ENCODE measurements at regions not wholly inside any gene's neighbourhood (a gene's known extent, or its start where the extent isn't known, plus 50 kb on each side); places are given as distances from the start of the nearest gene placed in this dataset.

DNA sequence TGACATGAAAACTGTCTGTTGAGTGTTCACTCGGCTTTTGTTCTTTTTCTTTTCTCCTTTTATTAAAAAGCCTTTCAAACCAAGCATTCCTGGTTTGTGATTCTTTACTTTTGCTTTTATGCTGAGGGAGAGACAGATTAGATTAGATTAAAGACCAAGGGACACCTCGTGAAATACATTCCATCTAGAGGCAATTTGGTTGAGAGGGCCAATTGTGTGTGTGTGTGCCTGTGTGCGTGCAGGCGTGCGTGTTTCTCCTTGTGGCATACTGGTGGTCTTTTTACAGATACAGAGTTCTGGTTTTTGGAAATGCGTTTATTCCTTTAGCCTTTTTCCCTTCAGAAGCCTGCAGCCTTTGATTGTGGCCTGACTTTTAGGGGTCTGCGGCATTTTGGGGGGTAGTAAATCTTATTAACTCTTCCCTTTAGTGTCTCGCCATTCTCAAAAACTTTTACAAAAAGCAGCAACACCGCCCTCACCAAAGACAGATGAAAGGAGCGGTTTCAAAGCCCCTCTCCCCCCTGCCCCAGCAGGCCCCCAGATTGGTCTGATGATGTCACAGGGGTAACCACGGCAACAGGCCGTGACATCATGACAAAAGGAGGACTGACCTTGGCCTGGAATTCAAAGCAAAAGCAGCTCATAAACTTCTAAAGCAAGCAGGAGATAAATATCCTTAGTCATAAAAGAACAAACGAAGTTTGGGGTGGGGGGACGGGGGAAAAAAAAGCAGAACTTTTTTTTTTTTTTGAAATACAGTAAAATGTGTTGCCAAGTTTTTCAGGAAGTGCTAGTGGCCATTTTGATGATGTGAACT is 84.1 kb upstream of the TBX3 start:
- TF ChIP-seq CTCF (IDR thresholded peaks at IDR 0.05) (no peak), POLR2A (IDR thresholded peaks at IDR 0.05) (no peak)
